ENCODE measurements at regions not wholly inside any gene's neighbourhood (a gene's known extent, or its start where the extent isn't known, plus 50 kb on each side); places are given as distances from the start of the nearest gene placed in this dataset.
"Not testable (repeated sequence)": the region's sequence is repeated elsewhere in the genome, so short reads cannot be mapped to it uniquely, and the experiment has no call there.

DNA sequence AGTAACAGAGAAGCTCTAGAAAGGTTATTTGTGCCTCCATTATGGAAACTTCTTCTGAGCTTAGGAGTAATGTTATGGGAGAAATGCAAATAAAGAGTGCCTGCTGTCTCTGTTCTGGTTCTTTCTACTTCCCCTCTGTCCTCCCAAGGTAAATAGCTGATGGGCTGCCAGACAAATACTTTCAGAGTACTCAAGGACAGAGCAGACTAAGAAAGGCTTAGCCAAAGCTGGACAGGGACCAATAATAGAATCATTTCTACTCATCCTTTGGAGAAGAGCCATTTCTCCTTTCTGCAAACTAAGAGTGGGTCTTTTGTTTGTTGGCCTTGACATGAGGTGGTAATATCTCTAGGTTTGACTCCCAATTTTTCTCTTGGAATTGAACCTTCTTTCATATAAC, 136.1 kb downstream of the MID1IP1 start:
- Mint-ChIP-seq H3K36me3 (ENCODE audit: low read depth) (no peaks in the 10 kb centered on the region), H3K27ac (no peak overlapping the region), H3K9me3 (no peaks in the 10 kb centered on the region), H3K27me3 (no peaks in the 10 kb centered on the region), H3K4me1 (ENCODE audit: low read depth) (no peaks in the 10 kb centered on the region), H3K4me3 (no peak overlapping the region)
- intact Hi-C loops (cut with micrococcal nuclease): no loop called here

- H3K36me3 Mint-ChIP-seq (ENCODE audit: low read depth): no peaks in the 10 kb centered on the region
- H3K4me1 Mint-ChIP-seq (ENCODE audit: low read depth): no peaks in the 10 kb centered on the region
- no peaks in the 10 kb centered on the region for H3K9me3 Mint-ChIP-seq
- no peaks in the 10 kb centered on the region for H3K27me3 Mint-ChIP-seq
- intact Hi-C loops (cut with micrococcal nuclease): no loop called here
- no peak overlapping the region for H3K4me3 Mint-ChIP-seq
- H3K27ac Mint-ChIP-seq: no peak overlapping the region
These were observed 136.7 kb downstream of the MID1IP1 start for GRCh38 chrX:38937926-38938325.

- no peak overlapping the region for H3K27ac Mint-ChIP-seq
- H3K36me3 Mint-ChIP-seq (ENCODE audit: low read depth): no peaks in the 10 kb centered on the region
- H3K4me1 Mint-ChIP-seq (ENCODE audit: low read depth): no peaks in the 10 kb centered on the region
- no peaks in the 10 kb centered on the region for H3K9me3 Mint-ChIP-seq
- H3K4me3 Mint-ChIP-seq: no peak overlapping the region
- intact Hi-C loops (cut with micrococcal nuclease): no loop called here
- H3K27me3 Mint-ChIP-seq: no peaks in the 10 kb centered on the region
These were observed 137.8 kb downstream of the MID1IP1 start for GRCh38 chrX:38939067-38939466.

- H3K27ac Mint-ChIP-seq: no peak overlapping the region
- no peaks in the 10 kb centered on the region for H3K27me3 Mint-ChIP-seq
- no peaks in the 10 kb centered on the region for H3K4me1 Mint-ChIP-seq (ENCODE audit: low read depth)
- no peak overlapping the region for H3K4me3 Mint-ChIP-seq
- intact Hi-C loops (cut with micrococcal nuclease): no loop called here
- H3K9me3 Mint-ChIP-seq: no peaks in the 10 kb centered on the region
- no peaks in the 10 kb centered on the region for H3K36me3 Mint-ChIP-seq (ENCODE audit: low read depth)
These were observed 139.3 kb downstream of the MID1IP1 start for GRCh38 chrX:38940547-38940946.

DNA sequence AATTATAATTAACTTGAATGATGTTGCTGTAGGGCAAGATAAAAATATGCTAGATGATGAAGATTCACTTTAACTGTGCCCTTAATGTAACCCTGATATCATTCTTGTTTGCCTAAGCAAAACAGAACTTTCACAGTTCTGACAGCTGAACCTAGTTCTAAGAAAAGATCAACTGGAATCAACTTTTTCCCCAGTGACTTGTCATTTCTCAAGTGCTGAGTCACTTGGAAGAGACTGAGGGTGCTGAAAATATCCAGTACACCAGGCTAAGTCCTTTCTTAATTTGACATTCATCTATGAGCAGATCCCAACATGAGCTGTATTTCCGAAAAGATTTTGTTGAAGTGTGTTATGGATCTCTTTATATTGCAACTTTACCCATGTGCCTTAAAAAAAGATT, 140.4 kb downstream of the MID1IP1 start:
- no peak overlapping the region for H3K27ac Mint-ChIP-seq
- no peak overlapping the region for H3K4me3 Mint-ChIP-seq
- H3K36me3 Mint-ChIP-seq (ENCODE audit: low read depth): no peaks in the 10 kb centered on the region
- H3K27me3 Mint-ChIP-seq: no peaks in the 10 kb centered on the region
- H3K9me3 Mint-ChIP-seq: no peaks in the 10 kb centered on the region
- H3K4me1 Mint-ChIP-seq (ENCODE audit: low read depth): no peaks in the 10 kb centered on the region
- intact Hi-C loops (cut with micrococcal nuclease): no loop called here

GRCh38 chrX:38943120-38943519, 141.9 kb downstream of the MID1IP1 start:
- intact Hi-C loops (cut with micrococcal nuclease): no loop called here
- Mint-ChIP-seq H3K36me3 (ENCODE audit: low read depth) (no peaks in the 10 kb centered on the region), H3K9me3 (no peaks in the 10 kb centered on the region), H3K27me3 (no peaks in the 10 kb centered on the region), H3K4me1 (ENCODE audit: low read depth) (no peaks in the 10 kb centered on the region), H3K4me3 (no peak overlapping the region), H3K27ac (no peak overlapping the region)

DNA sequence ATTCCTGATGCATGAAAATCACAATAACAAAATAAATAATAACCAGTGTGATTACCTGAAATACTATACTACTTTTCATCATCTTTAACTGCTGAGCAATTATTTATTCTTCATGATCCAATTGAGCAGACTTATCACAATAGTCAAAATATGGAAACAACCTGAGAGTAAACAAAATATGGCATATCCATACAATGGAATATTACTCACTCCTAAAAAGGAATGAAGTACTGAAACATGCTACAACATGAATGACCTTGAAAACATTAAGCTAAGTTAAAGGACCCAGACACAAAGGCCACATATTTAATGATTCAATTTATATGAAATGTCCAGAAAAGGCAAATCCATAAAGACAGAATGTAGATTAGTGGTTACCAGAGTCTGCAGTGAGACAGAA, 146.8 kb downstream of the MID1IP1 start:
- Mint-ChIP-seq H3K9me3 (no peaks in the 10 kb centered on the region), H3K27me3 (no peaks in the 10 kb centered on the region), H3K27ac (no peak overlapping the region), H3K36me3 (ENCODE audit: low read depth) (no peaks in the 10 kb centered on the region), H3K4me3 (no peak overlapping the region), H3K4me1 (ENCODE audit: low read depth) (no peaks in the 10 kb centered on the region)
- intact Hi-C loops (cut with micrococcal nuclease): no loop called here

GRCh38 chrX:38954520-38954919, 153.3 kb downstream of the MID1IP1 start:
- H3K36me3 Mint-ChIP-seq (ENCODE audit: low read depth): no peaks in the 10 kb centered on the region
- no peak overlapping the region for H3K4me3 Mint-ChIP-seq
- H3K27ac Mint-ChIP-seq: no peak overlapping the region
- H3K9me3 Mint-ChIP-seq: no peaks in the 10 kb centered on the region
- H3K27me3 Mint-ChIP-seq: no peaks in the 10 kb centered on the region
- H3K4me1 Mint-ChIP-seq (ENCODE audit: low read depth): no peaks in the 10 kb centered on the region
- intact Hi-C loops (cut with micrococcal nuclease): no loop called here

- Mint-ChIP-seq H3K4me1 (ENCODE audit: low read depth) (peaks cover 5% of the 10 kb centered on the region), H3K4me3 (no peak overlapping the region), H3K36me3 (ENCODE audit: low read depth) (no peaks in the 10 kb centered on the region), H3K9me3 (peaks cover 8% of the 10 kb centered on the region), H3K27me3 (no peaks in the 10 kb centered on the region), H3K27ac (no peak overlapping the region)
- intact Hi-C loops (cut with micrococcal nuclease): no loop called here
These were observed 158.5 kb downstream of the MID1IP1 start for GRCh38 chrX:38959736-38960135.

DNA sequence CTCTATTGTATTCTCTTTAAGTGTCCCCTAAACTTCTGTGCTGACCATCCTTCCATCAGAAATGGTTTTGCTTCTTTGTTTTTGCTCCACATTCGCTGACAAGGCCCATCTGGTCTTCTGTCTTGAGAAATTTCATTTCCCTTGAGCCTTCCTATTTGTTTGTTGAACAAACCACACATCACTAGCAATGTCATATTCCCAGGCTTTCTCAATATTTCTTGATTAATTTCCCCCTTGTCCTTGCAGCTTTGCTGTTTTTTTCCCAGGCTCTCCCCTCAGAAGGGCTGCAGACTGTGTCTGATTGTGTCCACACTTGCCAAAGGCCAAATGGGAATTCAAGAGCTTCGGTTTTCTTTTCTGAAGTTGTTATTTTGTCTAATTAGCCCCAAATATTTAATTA, 158.9 kb downstream of the MID1IP1 start:
- H3K36me3 Mint-ChIP-seq (ENCODE audit: low read depth): no peaks in the 10 kb centered on the region
- peaks cover 8% of the 10 kb centered on the region for H3K9me3 Mint-ChIP-seq
- no peak overlapping the region for H3K4me3 Mint-ChIP-seq
- no peak overlapping the region for H3K27ac Mint-ChIP-seq
- intact Hi-C loops (cut with micrococcal nuclease): no loop called here
- peaks cover 5% of the 10 kb centered on the region for H3K4me1 Mint-ChIP-seq (ENCODE audit: low read depth)
- H3K27me3 Mint-ChIP-seq: no peaks in the 10 kb centered on the region

DNA sequence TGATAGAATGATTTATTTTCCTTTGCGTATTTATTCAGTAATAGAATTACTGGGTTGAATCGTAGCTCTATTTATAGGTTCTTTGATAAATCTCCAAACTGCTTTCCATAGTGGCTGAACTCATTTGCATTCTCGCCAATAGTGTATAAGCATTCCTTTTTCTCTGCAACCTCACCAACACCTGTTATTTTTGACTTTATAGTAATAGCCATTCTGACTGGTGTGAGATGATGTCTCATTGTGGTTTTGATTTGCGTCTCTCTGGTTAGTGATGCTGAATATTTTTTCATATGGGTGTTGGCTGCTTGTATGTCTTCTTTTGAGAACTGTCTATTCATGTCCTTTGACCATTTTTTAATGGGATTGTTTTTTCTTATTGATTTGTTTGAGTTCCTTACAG, 160.7 kb downstream of the MID1IP1 start:
- intact Hi-C loops (cut with micrococcal nuclease): no loop called here
- H3K4me3 Mint-ChIP-seq: no peak overlapping the region
- no peaks in the 10 kb centered on the region for H3K27me3 Mint-ChIP-seq
- no peaks in the 10 kb centered on the region for H3K36me3 Mint-ChIP-seq (ENCODE audit: low read depth)
- H3K4me1 Mint-ChIP-seq (ENCODE audit: low read depth): peaks cover 5% of the 10 kb centered on the region
- peaks cover 8% of the 10 kb centered on the region for H3K9me3 Mint-ChIP-seq
- H3K27ac Mint-ChIP-seq: no peak overlapping the region

DNA sequence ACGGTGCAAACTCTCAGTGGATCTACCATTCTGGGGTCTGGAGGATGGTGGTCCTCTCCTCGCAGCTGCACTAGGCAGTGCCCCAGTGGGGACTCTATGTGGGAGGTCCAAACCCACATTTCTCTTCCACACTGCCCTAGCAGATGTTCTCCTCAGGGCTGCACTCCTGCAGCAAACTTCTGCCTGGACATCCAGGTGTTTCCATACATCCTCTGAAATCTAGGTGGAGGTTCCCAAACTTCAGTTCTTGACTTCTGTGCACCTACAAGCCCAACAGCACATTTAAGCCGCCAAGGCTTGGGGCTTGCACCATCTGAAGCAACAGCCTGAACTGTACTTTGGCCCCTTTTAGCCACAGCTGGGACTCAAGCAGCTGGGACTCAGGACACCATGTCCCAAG, 162.0 kb downstream of the MID1IP1 start:
- H3K4me3 Mint-ChIP-seq; H3K36me3 Mint-ChIP-seq (ENCODE audit: low read depth); intact Hi-C loops (cut with micrococcal nuclease); H3K27ac Mint-ChIP-seq; H3K27me3 Mint-ChIP-seq; H3K9me3 Mint-ChIP-seq: not testable (repeated sequence)
- H3K4me1 Mint-ChIP-seq (ENCODE audit: low read depth): peaks cover 15% of the 10 kb centered on the region

- H3K4me3 Mint-ChIP-seq: no peak overlapping the region
These were observed 164.6 kb downstream of the MID1IP1 start for GRCh38 chrX:38965888-38966287.

GRCh38 chrX:38968344-38969216, 167.3 kb downstream of the MID1IP1 start:
- H3K36me3 Mint-ChIP-seq (ENCODE audit: low read depth): no peaks in the 10 kb centered on the region
- intact Hi-C loops (cut with micrococcal nuclease): no loop called here
- H3K9me3 Mint-ChIP-seq: no peaks in the 10 kb centered on the region
- H3K4me1 Mint-ChIP-seq (ENCODE audit: low read depth): peaks cover 15% of the 10 kb centered on the region
- H3K27me3 Mint-ChIP-seq: no peaks in the 10 kb centered on the region
- no peak overlapping the region for H3K4me3 Mint-ChIP-seq
- H3K27ac Mint-ChIP-seq: no peak overlapping the region

More at GRCh38 chrX:38965888-38966287, 164.6 kb downstream of the MID1IP1 start:
- intact Hi-C loops (cut with micrococcal nuclease): no loop called here
- Mint-ChIP-seq H3K9me3 (peaks cover 8% of the 10 kb centered on the region), H3K27me3 (no peaks in the 10 kb centered on the region), H3K36me3 (ENCODE audit: low read depth) (no peaks in the 10 kb centered on the region), H3K4me1 (ENCODE audit: low read depth) (peaks cover 12% of the 10 kb centered on the region), H3K27ac (no peak overlapping the region)

GRCh38 chrX:38970074-38970473, 168.8 kb downstream of the MID1IP1 start:
- H3K27me3 Mint-ChIP-seq: peaks cover 2% of the 10 kb centered on the region
- H3K4me3 Mint-ChIP-seq: no peak overlapping the region
- no peak overlapping the region for H3K27ac Mint-ChIP-seq
- peaks cover 15% of the 10 kb centered on the region for H3K4me1 Mint-ChIP-seq (ENCODE audit: low read depth)
- no peaks in the 10 kb centered on the region for H3K9me3 Mint-ChIP-seq
- H3K36me3 Mint-ChIP-seq (ENCODE audit: low read depth): no peaks in the 10 kb centered on the region
- intact Hi-C loops (cut with micrococcal nuclease): no loop called here
